SK-N-SH treated with all-trans-retinoic acid at 6 μM for 48 hours (cell line): ENCODE measurements at regions not wholly inside any gene's neighbourhood (a gene's known extent, or its start where the extent isn't known, plus 50 kb on each side); places are given as distances from the start of the nearest gene placed in this dataset.

Experiments used
- ATAC-seq: fragments of 200-7000 bp; cut with Tn5 transposase; 3 replicates; pipeline ENCODE4 v1.9.1; 2020; ENCODE audit warnings: mild to moderate bottlenecking, moderate library complexity
- ARNTL ChIP-seq: fragments of 450-650 bp; formaldehyde crosslinking; IDR thresholded peaks from 2 replicates; pipeline ENCODE4 v1.5.0; 2020; ENCODE audit warnings: low read depth, mild to moderate bottlenecking, moderate library complexity, borderline replicate concordance
- BACH2 ChIP-seq: fragments of 250-450 bp; sonication (Bioruptor Pico); IDR thresholded peaks from 2 replicates; pipeline ENCODE4 v1.9.0; 2021; ENCODE audit warnings: mild to moderate bottlenecking, borderline replicate concordance
- CSDC2 ChIP-seq: fragments of 250-450 bp; sonication (Bioruptor Pico); IDR thresholded peaks from 2 replicates; pipeline ENCODE4 v1.5.0; 2020; ENCODE audit warnings: mild to moderate bottlenecking, moderate library complexity
- ESRRG ChIP-seq: fragments of 250-450 bp; sonication (Bioruptor Pico); IDR thresholded peaks from 2 replicates; pipeline ENCODE4 v1.6.1; 2021; ENCODE audit warnings: mild to moderate bottlenecking
- GLIS3 ChIP-seq: fragments of 250-450 bp; sonication (Bioruptor Pico); IDR thresholded peaks from 2 replicates; pipeline ENCODE4 v1.5.0; 2020; ENCODE audit warnings: mild to moderate bottlenecking, moderate library complexity
- ISL1 ChIP-seq: fragments of 250-450 bp; sonication (Bioruptor Pico); IDR thresholded peaks from 2 replicates; pipeline ENCODE4 v2.1.2; 2022; ENCODE audit warnings: mild to moderate bottlenecking, moderate library complexity
- OSR1 ChIP-seq: fragments of 250-450 bp; sonication (Bioruptor Pico); IDR thresholded peaks from 2 replicates; pipeline ENCODE4 v1.8.0; 2022; ENCODE audit warnings: moderate library complexity, mild to moderate bottlenecking, inconsistent platforms
- PPARA ChIP-seq: fragments of 250-450 bp; sonication (Bioruptor Pico); IDR thresholded peaks from 2 replicates; pipeline ENCODE4 v1.5.0; 2020; ENCODE audit warnings: mild to moderate bottlenecking, borderline replicate concordance
- RARB ChIP-seq: fragments of 250-450 bp; sonication (Bioruptor Pico); IDR thresholded peaks from 2 replicates; pipeline ENCODE4 v1.8.0; 2021; ENCODE audit warnings: mild to moderate bottlenecking, moderate library complexity
- SNAI2 ChIP-seq: fragments of 250-450 bp; sonication (Bioruptor Pico); IDR thresholded peaks from 2 replicates; pipeline ENCODE4 v1.5.0; 2020; ENCODE audit warnings: mild to moderate bottlenecking, moderate library complexity
- TCF4 ChIP-seq: fragments of 250-450 bp; sonication (Bioruptor Pico); IDR thresholded peaks from 2 replicates; pipeline ENCODE4 v1.8.0; 2021; ENCODE audit warnings: mild to moderate bottlenecking, moderate library complexity, borderline replicate concordance
- TOX ChIP-seq: fragments of 250-450 bp; sonication (Bioruptor Pico); IDR thresholded peaks from 2 replicates; pipeline ENCODE4 v1.8.0; 2021; ENCODE audit warnings: mild to moderate bottlenecking, moderate library complexity, borderline replicate concordance
- ZC3H10 ChIP-seq: fragments of 250-450 bp; sonication (Bioruptor Pico); IDR thresholded peaks from 2 replicates; pipeline ENCODE4 v1.5.1; 2021; ENCODE audit warnings: mild to moderate bottlenecking, moderate library complexity
- ZFP3 ChIP-seq: fragments of 250-450 bp; sonication (Bioruptor Pico); IDR thresholded peaks from 2 replicates; pipeline ENCODE4 v1.5.0; 2020; ENCODE audit warnings: mild to moderate bottlenecking, moderate library complexity
- ZFP30 ChIP-seq: fragments of 450-650 bp; formaldehyde crosslinking; IDR thresholded peaks from 2 replicates; pipeline ENCODE4 v1.5.0; 2022; ENCODE audit warnings: mild to moderate bottlenecking, moderate library complexity
- ZNF565 ChIP-seq: fragments of 450-650 bp; formaldehyde crosslinking; conservative IDR thresholded peaks from 2 replicates; pipeline ENCODE4 v1.5.0; 2020; ENCODE audit warnings: low read depth, mild to moderate bottlenecking, moderate library complexity
- ZNF70 ChIP-seq: fragments of 450-650 bp; formaldehyde crosslinking; IDR thresholded peaks from 2 replicates; pipeline ENCODE4 v1.5.0; 2020; ENCODE audit warnings: mild to moderate bottlenecking, moderate library complexity
- ZNF8 ChIP-seq: fragments of 450-650 bp; formaldehyde crosslinking; IDR thresholded peaks from 2 replicates; pipeline ENCODE4 v1.5.0; 2020; ENCODE audit warnings: mild to moderate bottlenecking, moderate library complexity
- TF ChIP-seq, protein P1 (sequence below): fragments of 250-450 bp; sonication (Bioruptor Pico); IDR thresholded peaks from 2 replicates; pipeline ENCODE4 v1.5.1; 2021; ENCODE audit warnings: mild to moderate bottlenecking, moderate library complexity
- TF ChIP-seq, protein P2 (sequence below): fragments of 250-450 bp; sonication (Bioruptor Pico); IDR thresholded peaks from 2 replicates; pipeline ENCODE4 v1.8.0; 2020; ENCODE audit warnings: mild to moderate bottlenecking, moderate library complexity, borderline replicate concordance
- TF ChIP-seq, protein P3 (sequence below): fragments of 250-450 bp; sonication (Bioruptor Pico); IDR thresholded peaks from 2 replicates; pipeline ENCODE4 v1.5.1; 2020; ENCODE audit warnings: low read depth, mild to moderate bottlenecking, moderate library complexity
- TF ChIP-seq, protein P4 (sequence below): fragments of 250-450 bp; sonication (Bioruptor Pico); IDR thresholded peaks from 2 replicates; pipeline ENCODE4 v1.8.0; 2021; ENCODE audit warnings: low read depth, mild to moderate bottlenecking, moderate library complexity, borderline replicate concordance
- TF ChIP-seq, protein P5 (sequence below): fragments of 250-450 bp; sonication (Bioruptor Pico); IDR thresholded peaks from 2 replicates; pipeline ENCODE4 v1.5.0; 2020; ENCODE audit warnings: mild to moderate bottlenecking, moderate library complexity

DNA sequence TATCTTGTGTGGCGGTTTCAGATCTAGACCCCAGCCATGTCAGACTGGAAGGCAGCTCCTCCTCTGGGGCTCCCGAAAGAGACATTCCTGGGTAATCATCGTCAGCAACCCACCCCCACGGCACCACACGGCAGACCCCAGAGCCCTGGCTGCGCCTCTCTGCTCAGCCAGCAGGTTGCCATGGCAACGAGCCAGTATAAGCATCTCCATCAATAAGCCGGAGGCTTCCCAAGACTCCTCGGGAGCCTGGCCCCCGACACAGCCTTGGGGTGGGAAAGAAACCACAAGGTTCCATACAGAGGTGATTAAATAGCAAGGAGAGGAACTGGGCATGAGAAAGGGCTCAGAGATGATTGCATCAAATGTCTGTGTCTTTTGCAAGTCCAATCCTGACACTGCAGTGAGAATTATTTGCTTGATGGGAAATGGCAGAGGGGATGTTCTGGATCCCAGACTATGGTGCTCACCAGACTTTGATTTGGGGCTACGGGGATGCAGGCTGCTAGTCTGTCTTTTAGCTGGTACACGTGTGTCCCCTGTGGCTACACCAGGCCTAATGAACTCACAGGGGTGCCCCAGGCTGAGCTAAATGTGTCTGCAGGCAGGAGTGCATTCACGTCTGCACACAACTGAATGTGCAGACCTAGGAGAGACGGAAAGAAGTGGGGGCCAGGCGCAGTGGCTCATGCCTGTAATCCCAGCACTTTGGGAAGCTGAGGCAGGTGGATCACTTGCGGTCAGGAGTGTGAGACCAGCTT, 320.5 kb upstream of the TNRC6C start:
- ATAC-seq = no peak; the same call in 2 of the 3 replicates
- TF ChIP-seq ESRRG (CRISPR knock-in tag) = no peak
- TF ChIP-seq ZFP3 (CRISPR knock-in tag) = no peak
- no peak for TF ChIP-seq SNAI2 (CRISPR knock-in tag)
- no peak for TF ChIP-seq OSR1 (CRISPR knock-in tag)
- no peak for TF ChIP-seq GLIS3
- TF ChIP-seq, protein P1, sequence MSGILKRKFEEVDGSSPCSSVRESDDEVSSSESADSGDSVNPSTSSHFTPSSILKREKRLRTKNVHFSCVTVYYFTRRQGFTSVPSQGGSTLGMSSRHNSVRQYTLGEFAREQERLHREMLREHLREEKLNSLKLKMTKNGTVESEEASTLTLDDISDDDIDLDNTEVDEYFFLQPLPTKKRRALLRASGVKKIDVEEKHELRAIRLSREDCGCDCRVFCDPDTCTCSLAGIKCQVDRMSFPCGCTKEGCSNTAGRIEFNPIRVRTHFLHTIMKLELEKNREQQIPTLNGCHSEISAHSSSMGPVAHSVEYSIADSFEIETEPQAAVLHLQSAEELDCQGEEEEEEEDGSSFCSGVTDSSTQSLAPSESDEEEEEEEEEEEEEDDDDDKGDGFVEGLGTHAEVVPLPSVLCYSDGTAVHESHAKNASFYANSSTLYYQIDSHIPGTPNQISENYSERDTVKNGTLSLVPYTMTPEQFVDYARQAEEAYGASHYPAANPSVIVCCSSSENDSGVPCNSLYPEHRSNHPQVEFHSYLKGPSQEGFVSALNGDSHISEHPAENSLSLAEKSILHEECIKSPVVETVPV (CRISPR knock-in tag) = no peak
- no peak for TF ChIP-seq PPARA (CRISPR knock-in tag)
- no peak for TF ChIP-seq ZNF565
- TF ChIP-seq TOX (CRISPR knock-in tag) = no peak
- TF ChIP-seq, protein P2, sequence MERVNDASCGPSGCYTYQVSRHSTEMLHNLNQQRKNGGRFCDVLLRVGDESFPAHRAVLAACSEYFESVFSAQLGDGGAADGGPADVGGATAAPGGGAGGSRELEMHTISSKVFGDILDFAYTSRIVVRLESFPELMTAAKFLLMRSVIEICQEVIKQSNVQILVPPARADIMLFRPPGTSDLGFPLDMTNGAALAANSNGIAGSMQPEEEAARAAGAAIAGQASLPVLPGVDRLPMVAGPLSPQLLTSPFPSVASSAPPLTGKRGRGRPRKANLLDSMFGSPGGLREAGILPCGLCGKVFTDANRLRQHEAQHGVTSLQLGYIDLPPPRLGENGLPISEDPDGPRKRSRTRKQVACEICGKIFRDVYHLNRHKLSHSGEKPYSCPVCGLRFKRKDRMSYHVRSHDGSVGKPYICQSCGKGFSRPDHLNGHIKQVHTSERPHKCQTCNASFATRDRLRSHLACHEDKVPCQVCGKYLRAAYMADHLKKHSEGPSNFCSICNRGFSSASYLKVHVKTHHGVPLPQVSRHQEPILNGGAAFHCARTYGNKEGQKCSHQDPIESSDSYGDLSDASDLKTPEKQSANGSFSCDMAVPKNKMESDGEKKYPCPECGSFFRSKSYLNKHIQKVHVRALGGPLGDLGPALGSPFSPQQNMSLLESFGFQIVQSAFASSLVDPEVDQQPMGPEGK (CRISPR knock-in tag) = no peak
- TF ChIP-seq BACH2 (CRISPR knock-in tag) = no peak
- TF ChIP-seq, protein P3, sequence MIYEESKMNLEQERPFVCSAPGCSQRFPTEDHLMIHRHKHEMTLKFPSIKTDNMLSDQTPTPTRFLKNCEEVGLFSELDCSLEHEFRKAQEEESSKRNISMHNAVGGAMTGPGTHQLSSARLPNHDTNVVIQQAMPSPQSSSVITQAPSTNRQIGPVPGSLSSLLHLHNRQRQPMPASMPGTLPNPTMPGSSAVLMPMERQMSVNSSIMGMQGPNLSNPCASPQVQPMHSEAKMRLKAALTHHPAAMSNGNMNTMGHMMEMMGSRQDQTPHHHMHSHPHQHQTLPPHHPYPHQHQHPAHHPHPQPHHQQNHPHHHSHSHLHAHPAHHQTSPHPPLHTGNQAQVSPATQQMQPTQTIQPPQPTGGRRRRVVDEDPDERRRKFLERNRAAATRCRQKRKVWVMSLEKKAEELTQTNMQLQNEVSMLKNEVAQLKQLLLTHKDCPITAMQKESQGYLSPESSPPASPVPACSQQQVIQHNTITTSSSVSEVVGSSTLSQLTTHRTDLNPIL (CRISPR knock-in tag) = no peak
- no peak for TF ChIP-seq ZNF8 (CRISPR knock-in tag)
- no peak for TF ChIP-seq ZNF70

DNA sequence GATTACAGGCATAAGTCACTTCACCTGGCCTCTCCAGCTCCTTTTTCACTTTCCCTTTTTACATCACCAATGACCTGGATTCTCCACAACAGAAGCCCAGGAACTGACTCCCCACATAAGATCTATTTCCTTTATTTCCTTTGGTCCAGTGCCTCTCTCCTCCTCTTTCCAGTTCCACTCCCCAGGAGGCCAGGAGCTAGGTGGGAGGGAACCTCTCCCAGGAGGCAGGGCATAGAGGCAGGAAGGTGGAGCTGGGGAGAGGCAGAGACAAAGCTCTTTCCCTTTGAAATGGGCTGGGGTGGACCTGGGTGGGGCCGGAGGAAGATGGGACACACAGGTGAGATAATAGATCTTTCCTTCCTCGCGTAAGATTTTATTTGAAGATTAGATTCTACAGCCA, 318.3 kb upstream of the TNRC6C start:
- no peak for TF ChIP-seq ESRRG (CRISPR knock-in tag)
- TF ChIP-seq RARB (CRISPR knock-in tag) = no peak
- no peak for TF ChIP-seq CSDC2 (CRISPR knock-in tag)
- TF ChIP-seq, protein P4, sequence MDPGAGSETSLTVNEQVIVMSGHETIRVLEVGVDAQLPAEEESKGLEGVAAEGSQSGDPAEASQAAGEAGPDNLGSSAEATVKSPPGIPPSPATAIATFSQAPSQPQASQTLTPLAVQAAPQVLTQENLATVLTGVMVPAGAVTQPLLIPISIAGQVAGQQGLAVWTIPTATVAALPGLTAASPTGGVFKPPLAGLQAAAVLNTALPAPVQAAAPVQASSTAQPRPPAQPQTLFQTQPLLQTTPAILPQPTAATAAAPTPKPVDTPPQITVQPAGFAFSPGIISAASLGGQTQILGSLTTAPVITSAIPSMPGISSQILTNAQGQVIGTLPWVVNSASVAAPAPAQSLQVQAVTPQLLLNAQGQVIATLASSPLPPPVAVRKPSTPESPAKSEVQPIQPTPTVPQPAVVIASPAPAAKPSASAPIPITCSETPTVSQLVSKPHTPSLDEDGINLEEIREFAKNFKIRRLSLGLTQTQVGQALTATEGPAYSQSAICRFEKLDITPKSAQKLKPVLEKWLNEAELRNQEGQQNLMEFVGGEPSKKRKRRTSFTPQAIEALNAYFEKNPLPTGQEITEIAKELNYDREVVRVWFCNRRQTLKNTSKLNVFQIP = no peak
- no peak for TF ChIP-seq ARNTL (CRISPR knock-in tag)
- TF ChIP-seq TOX (CRISPR knock-in tag) = no peak
- no peak for ATAC-seq

DNA sequence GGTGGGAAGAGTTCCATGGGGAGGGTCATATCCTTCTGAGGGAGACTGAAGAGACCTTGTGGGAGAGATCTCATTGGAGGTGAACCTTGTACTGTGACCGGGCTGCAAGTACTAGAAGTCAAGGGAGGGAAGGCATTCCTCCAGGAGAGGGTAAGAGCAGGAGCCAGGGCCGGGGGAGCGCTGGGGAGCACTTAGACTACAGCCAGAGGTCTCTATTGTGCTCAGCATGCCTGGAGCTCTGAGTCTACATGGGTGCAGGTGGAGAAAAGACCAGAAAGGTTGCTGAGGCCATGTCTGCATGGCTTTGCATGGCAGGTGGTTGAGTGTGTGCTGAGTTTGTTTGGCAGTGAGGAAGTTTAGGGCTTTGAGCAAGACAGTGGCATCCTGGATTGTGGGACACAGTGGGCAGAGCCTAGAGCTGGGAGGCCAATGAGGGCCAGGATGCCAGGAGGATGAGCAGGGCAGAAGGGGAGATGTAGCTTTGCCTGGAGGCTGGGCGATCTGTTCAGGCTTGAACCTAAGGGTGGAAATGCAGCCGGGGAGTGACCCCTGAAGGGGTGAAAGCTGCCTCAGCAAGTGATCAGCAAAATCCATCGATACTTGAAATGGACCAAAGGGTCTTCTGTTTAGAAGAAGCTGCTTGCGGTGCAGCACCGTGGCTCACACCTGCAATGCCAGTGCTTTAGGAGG, 317.4 kb upstream of the TNRC6C start:
- ATAC-seq = no peak
- TF ChIP-seq PPARA (CRISPR knock-in tag) (no peak), TOX (CRISPR knock-in tag) (no peak), ESRRG (CRISPR knock-in tag) (no peak), ZNF70 (no peak), ZNF8 (CRISPR knock-in tag) (no peak), SNAI2 (CRISPR knock-in tag) (no peak), ZFP3 (CRISPR knock-in tag) (no peak), ZFP30 (CRISPR knock-in tag) (no peak), BACH2 (CRISPR knock-in tag) (no peak), CSDC2 (CRISPR knock-in tag) (no peak), TCF4 (CRISPR knock-in tag) (no peak), RARB (CRISPR knock-in tag) (no peak), ZNF565 (no peak), ZC3H10 (CRISPR knock-in tag) (no peak), ISL1 (CRISPR knock-in tag) (no peak), GLIS3 (no peak)
- TF ChIP-seq, protein P3 (CRISPR knock-in tag) = no peak
- TF ChIP-seq, protein P2 (CRISPR knock-in tag) = no peak
- TF ChIP-seq, protein P5, sequence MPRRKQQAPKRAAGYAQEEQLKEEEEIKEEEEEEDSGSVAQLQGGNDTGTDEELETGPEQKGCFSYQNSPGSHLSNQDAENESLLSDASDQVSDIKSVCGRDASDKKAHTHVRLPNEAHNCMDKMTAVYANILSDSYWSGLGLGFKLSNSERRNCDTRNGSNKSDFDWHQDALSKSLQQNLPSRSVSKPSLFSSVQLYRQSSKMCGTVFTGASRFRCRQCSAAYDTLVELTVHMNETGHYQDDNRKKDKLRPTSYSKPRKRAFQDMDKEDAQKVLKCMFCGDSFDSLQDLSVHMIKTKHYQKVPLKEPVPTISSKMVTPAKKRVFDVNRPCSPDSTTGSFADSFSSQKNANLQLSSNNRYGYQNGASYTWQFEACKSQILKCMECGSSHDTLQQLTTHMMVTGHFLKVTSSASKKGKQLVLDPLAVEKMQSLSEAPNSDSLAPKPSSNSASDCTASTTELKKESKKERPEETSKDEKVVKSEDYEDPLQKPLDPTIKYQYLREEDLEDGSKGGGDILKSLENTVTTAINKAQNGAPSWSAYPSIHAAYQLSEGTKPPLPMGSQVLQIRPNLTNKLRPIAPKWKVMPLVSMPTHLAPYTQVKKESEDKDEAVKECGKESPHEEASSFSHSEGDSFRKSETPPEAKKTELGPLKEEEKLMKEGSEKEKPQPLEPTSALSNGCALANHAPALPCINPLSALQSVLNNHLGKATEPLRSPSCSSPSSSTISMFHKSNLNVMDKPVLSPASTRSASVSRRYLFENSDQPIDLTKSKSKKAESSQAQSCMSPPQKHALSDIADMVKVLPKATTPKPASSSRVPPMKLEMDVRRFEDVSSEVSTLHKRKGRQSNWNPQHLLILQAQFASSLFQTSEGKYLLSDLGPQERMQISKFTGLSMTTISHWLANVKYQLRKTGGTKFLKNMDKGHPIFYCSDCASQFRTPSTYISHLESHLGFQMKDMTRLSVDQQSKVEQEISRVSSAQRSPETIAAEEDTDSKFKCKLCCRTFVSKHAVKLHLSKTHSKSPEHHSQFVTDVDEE (CRISPR knock-in tag) = no peak
- TF ChIP-seq, all 23 proteins: peak for 0
